ENCODE measurements at regions not wholly inside any gene's neighbourhood (a gene's known extent, or its start where the extent isn't known, plus 50 kb on each side); places are given as distances from the start of the nearest gene placed in this dataset.

DNA sequence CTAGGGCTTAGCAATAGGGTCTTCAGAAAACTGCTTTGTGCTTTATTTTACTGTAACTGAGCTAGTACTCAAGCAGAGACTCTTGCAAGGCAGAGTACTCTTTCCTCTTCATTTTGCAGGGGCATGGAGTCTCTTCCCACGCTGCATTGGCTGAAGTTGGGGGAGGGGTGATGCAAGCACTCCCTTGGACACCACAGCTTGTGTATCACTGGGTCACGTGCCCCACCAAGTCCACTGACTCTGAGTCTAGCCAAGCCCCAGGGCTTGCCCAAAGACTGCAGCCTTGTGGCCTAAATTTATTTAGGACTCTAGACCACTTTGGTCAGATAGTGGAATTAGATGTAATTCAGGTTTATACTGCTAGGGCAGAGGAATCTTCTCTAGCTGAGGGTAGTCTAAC, 1075.0 kb upstream of the ADGRB3 start:
- no peak for TF ChIP-seq ZNF274 (IDR thresholded peaks at IDR 0.05; ENCODE audit: insufficient read depth, insufficient read length)
- TF ChIP-seq, protein P1, sequence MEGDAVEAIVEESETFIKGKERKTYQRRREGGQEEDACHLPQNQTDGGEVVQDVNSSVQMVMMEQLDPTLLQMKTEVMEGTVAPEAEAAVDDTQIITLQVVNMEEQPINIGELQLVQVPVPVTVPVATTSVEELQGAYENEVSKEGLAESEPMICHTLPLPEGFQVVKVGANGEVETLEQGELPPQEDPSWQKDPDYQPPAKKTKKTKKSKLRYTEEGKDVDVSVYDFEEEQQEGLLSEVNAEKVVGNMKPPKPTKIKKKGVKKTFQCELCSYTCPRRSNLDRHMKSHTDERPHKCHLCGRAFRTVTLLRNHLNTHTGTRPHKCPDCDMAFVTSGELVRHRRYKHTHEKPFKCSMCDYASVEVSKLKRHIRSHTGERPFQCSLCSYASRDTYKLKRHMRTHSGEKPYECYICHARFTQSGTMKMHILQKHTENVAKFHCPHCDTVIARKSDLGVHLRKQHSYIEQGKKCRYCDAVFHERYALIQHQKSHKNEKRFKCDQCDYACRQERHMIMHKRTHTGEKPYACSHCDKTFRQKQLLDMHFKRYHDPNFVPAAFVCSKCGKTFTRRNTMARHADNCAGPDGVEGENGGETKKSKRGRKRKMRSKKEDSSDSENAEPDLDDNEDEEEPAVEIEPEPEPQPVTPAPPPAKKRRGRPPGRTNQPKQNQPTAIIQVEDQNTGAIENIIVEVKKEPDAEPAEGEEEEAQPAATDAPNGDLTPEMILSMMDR (IDR thresholded peaks at IDR 0.05 in 2 of 3, conservative IDR thresholded peaks at IDR 0.05 in 1 of 3; ENCODE audit: control insufficient read depth in 2 of 3, extremely low read depth in 1 of 3, insufficient read depth in 1 of 3, low read depth in 3 of 3, low read length in 3 of 3) = no peak
- no peak for TF ChIP-seq BHLHE40 (IDR thresholded peaks at IDR 0.05; ENCODE audit: borderline replicate concordance in 1 of 2, low read depth in 2 of 2, low read length in 1 of 2)
- no peak for TF ChIP-seq MYC (IDR thresholded peaks at IDR 0.05; ENCODE audit: insufficient read depth, insufficient read length, insufficient replicate concordance, low read length, severe bottlenecking)
- TF ChIP-seq, protein P2, sequence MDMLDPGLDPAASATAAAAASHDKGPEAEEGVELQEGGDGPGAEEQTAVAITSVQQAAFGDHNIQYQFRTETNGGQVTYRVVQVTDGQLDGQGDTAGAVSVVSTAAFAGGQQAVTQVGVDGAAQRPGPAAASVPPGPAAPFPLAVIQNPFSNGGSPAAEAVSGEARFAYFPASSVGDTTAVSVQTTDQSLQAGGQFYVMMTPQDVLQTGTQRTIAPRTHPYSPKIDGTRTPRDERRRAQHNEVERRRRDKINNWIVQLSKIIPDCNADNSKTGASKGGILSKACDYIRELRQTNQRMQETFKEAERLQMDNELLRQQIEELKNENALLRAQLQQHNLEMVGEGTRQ (IDR thresholded peaks at IDR 0.05; ENCODE audit: borderline replicate concordance, low read depth, low read length) = no peak
- no peak for TF ChIP-seq SPI1 (IDR thresholded peaks at IDR 0.05; ENCODE audit: borderline replicate concordance, insufficient read depth, low read depth, low read length)
- no peak for TF ChIP-seq CHD4 (IDR thresholded peaks at IDR 0.05)
- no peak for TF ChIP-seq POLR2AphosphoS5 (IDR thresholded peaks at IDR 0.05; ENCODE audit: low read length)
- TF ChIP-seq EZH2 (IDR thresholded peaks at IDR 0.05; ENCODE audit: borderline replicate concordance, control insufficient read depth, low read depth, low read length) = no peak
- no peak for TF ChIP-seq ZSCAN29 (IDR thresholded peaks at IDR 0.05)
